ENCODE measurements at regions not wholly inside any gene's neighbourhood (a gene's known extent, or its start where the extent isn't known, plus 50 kb on each side); places are given as distances from the start of the nearest gene placed in this dataset.

DNA sequence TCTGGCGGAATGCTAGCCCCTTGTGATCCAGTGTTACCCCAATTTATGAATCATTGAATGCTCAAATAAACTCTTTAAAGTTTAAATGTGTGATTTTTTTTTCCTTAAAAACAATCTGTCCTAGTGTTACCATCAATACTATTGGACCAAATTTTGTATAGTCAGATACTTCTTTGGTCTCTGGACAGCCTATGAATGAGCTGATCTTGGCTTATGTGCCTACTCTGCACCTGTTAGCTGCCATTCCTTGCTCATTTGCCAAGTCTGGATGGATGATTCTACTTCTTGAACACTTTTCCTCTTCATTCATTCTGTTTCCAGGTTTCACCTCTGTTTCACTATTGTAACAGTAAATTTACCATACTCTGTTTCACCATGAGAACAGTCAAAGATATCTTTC, 226.5 kb upstream of the ZBED5 start:
- TF ChIP-seq, protein P1, sequence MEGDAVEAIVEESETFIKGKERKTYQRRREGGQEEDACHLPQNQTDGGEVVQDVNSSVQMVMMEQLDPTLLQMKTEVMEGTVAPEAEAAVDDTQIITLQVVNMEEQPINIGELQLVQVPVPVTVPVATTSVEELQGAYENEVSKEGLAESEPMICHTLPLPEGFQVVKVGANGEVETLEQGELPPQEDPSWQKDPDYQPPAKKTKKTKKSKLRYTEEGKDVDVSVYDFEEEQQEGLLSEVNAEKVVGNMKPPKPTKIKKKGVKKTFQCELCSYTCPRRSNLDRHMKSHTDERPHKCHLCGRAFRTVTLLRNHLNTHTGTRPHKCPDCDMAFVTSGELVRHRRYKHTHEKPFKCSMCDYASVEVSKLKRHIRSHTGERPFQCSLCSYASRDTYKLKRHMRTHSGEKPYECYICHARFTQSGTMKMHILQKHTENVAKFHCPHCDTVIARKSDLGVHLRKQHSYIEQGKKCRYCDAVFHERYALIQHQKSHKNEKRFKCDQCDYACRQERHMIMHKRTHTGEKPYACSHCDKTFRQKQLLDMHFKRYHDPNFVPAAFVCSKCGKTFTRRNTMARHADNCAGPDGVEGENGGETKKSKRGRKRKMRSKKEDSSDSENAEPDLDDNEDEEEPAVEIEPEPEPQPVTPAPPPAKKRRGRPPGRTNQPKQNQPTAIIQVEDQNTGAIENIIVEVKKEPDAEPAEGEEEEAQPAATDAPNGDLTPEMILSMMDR (conservative IDR thresholded peaks at IDR 0.05), result no peak
- no peak for TF ChIP-seq EZH2 (IDR thresholded peaks at IDR 0.05; ENCODE audit: low read depth)
